Type B pancreatic cell (in vitro differentiated cells): ENCODE measurements at regions not wholly inside any gene's neighbourhood (a gene's known extent, or its start where the extent isn't known, plus 50 kb on each side); places are given as distances from the start of the nearest gene placed in this dataset.

ENCODE experiments used
- DNase-seq: peaks from one replicate; pipeline ENCODE4 v3.0.0; 2021; ENCODE audit warnings: mixed read lengths; ENCODE audit not compliant: unreplicated experiment; ENCODE audit errors: extremely low spot score
- H3K27ac Mint-ChIP-seq: 2 replicates; pipeline ENCODE4 v1.8.0; 2021; ENCODE audit warnings: mild to moderate bottlenecking, mixed read lengths
- H3K27me3 Mint-ChIP-seq: 2 replicates; pipeline ENCODE4 v1.8.0; 2021; ENCODE audit warnings: mixed read lengths
- H3K36me3 Mint-ChIP-seq: 2 replicates; pipeline ENCODE4 v1.8.0; 2021; ENCODE audit warnings: mixed read lengths
- H3K4me1 Mint-ChIP-seq: one replicate; pipeline ENCODE4 v1.8.0; 2021; ENCODE audit warnings: mixed read lengths; ENCODE audit not compliant: unreplicated experiment
- H3K4me3 Mint-ChIP-seq: 2 replicates; pipeline ENCODE4 v1.8.0; 2021; ENCODE audit warnings: mild to moderate bottlenecking, mixed read lengths
- H3K9me3 Mint-ChIP-seq: 2 replicates; pipeline ENCODE4 v1.8.0; 2021; ENCODE audit warnings: mixed read lengths
- CTCF ChIP-seq: fragments of 200-600 bp; sonication (generic); conservative IDR thresholded peaks from 2 replicates; pipeline ENCODE4 v1.5.0; 2021; ENCODE audit warnings: antibody characterized with exemption, mild to moderate bottlenecking

DNA sequence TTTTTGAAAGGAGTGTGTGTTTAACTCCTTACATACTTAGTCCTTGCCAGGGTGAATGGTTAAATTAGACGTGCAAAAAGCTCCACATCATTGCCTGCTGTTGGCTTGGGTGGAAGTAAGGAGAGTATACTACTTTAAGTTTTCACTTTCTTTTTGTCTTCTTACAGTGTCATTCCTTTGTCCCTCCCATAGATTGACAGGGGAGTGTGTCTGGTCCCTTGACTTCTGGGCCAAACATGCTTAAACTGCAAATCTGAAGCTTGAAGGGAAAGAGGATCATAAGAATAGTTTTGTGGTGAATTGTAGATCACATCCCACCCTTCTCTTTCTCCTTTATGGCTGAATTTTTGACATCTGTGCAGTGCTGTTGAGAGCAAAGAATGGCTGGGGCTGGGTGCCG, 355.8 kb upstream of the C2CD4B start:
- Mint-ChIP-seq H3K36me3 (no peaks in the 10 kb centered on the region), H3K4me3 (no peak overlapping the region), H3K4me1 (peaks cover 39% of the 10 kb centered on the region), H3K27me3 (no peaks in the 10 kb centered on the region), H3K27ac (peak overlapping the region; percentile 27), H3K9me3 (no peaks in the 10 kb centered on the region)
- DNase-seq = no peak
- no peak for TF ChIP-seq CTCF

- Mint-ChIP-seq H3K4me3 (no peak overlapping the region), H3K4me1 (peaks cover 39% of the 10 kb centered on the region), H3K27ac (peak overlapping the region; percentile 27), H3K27me3 (no peaks in the 10 kb centered on the region), H3K9me3 (no peaks in the 10 kb centered on the region), H3K36me3 (no peaks in the 10 kb centered on the region)
- TF ChIP-seq CTCF = no peak
- no peak for DNase-seq
These were observed 356.3 kb upstream of the C2CD4B start for GRCh38 chr15:62521396-62521795.

GRCh38 chr15:62524848-62525247, 359.8 kb upstream of the C2CD4B start:
- no peak for TF ChIP-seq CTCF
- Mint-ChIP-seq H3K36me3 (no peaks in the 10 kb centered on the region), H3K9me3 (no peaks in the 10 kb centered on the region), H3K27me3 (no peaks in the 10 kb centered on the region), H3K27ac (no peak overlapping the region), H3K4me3 (no peak overlapping the region), H3K4me1 (peaks cover 44% of the 10 kb centered on the region)
- no peak for DNase-seq

DNA sequence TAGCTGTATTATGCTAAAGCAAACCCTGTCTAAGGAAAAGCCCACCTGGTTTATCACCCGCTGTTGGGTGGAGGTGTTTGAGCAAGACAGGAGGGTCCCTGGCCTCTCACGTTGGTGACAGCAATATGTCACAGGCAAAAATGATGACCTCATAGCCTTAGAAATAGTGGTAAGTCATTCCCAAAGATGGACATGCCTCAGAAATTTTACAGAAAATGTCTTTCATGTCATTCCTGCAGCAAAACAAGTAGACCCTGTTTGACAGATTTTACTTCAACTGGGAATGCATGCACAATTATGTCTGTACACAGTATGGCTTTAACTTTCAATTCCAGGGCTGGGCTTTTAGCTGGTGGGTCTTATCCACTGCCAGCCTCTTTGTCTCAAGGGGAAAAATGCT, 362.3 kb upstream of the C2CD4B start:
- Mint-ChIP-seq H3K36me3 (no peaks in the 10 kb centered on the region), H3K9me3 (peaks cover 4% of the 10 kb centered on the region), H3K27ac (no peak overlapping the region), H3K4me1 (peaks cover 31% of the 10 kb centered on the region), H3K4me3 (no peak overlapping the region), H3K27me3 (no peaks in the 10 kb centered on the region)
- no peak for TF ChIP-seq CTCF
- DNase-seq = no peak

DNA sequence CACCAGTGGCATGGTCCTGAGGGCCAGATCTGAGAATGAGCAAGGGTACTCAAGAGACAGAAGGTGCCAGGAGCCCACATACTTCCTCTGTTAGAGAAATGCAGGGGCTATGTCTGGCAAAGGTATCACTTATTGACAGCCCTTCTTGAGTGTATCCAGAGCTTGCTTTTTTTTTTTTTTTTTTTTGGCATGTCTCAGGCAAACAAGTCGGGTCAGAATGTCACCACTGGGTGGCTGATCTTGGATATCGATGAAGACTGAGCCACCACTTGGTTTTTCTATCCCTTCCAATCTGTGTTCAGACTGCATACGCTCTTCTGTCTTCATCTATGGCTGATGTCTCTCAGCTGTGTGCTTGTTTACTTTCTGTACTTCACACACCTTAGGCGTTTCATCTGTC, 363.4 kb upstream of the C2CD4B start:
- H3K4me1 Mint-ChIP-seq = peaks cover 23% of the 10 kb centered on the region
- H3K36me3 Mint-ChIP-seq = no peaks in the 10 kb centered on the region
- no peaks in the 10 kb centered on the region for H3K27me3 Mint-ChIP-seq
- no peak overlapping the region for H3K4me3 Mint-ChIP-seq
- peaks cover 4% of the 10 kb centered on the region for H3K9me3 Mint-ChIP-seq
- TF ChIP-seq CTCF = no peak
- DNase-seq = no peak
- no peak overlapping the region for H3K27ac Mint-ChIP-seq

- Mint-ChIP-seq H3K4me1 (peaks cover 14% of the 10 kb centered on the region), H3K27me3 (no peaks in the 10 kb centered on the region), H3K27ac (no peak overlapping the region), H3K9me3 (peaks cover 4% of the 10 kb centered on the region), H3K4me3 (no peak overlapping the region), H3K36me3 (no peaks in the 10 kb centered on the region)
- no peak for TF ChIP-seq CTCF
- DNase-seq = no peak
These were observed 367.3 kb upstream of the C2CD4B start for GRCh38 chr15:62532367-62532766.
